G401 (cell line): ENCODE measurements at regions not wholly inside any gene's neighbourhood (a gene's known extent, or its start where the extent isn't known, plus 50 kb on each side); places are given as distances from the start of the nearest gene placed in this dataset.
A peak's percentile ranks its signal among the peaks of the same experiment; 100 is the strongest.
"Not testable (repeated sequence)": the region's sequence is repeated elsewhere in the genome, so short reads cannot be mapped to it uniquely, and the experiment has no call there.

Source experiments
- DNase-seq: peaks from one replicate; pipeline ENCODE4 v3.0.0-alpha.2; 2015; ENCODE audit warnings: low spot score
- in situ Hi-C: cut with HindIII; loops from 2 replicates; pipeline ENCODE4 v1.10.0; 2016; ENCODE audit warnings: low sequenced_read_pairs, mixed read lengths

DNA sequence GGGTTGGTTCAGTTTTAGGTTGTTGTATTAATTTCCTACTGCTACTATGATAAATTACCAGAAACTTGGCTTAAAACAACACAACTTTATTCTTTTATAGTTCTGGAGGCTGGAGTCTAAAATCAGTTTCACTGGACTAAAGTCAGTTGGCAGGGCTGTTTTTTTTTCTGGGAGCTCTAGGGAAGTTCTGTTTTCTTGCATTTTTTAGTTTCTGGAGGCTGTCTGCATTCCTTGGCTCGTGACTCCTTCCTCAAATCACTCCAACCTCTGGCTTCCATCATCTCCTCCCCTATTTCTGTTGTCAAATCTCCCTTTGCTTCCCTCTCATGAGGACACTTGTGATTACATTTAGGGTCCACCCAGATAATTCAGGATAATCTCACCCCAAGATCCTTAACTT is 51.3 kb upstream of the SUB1 start:
- in situ Hi-C loops: no loop called here
- no peak for DNase-seq

DNA sequence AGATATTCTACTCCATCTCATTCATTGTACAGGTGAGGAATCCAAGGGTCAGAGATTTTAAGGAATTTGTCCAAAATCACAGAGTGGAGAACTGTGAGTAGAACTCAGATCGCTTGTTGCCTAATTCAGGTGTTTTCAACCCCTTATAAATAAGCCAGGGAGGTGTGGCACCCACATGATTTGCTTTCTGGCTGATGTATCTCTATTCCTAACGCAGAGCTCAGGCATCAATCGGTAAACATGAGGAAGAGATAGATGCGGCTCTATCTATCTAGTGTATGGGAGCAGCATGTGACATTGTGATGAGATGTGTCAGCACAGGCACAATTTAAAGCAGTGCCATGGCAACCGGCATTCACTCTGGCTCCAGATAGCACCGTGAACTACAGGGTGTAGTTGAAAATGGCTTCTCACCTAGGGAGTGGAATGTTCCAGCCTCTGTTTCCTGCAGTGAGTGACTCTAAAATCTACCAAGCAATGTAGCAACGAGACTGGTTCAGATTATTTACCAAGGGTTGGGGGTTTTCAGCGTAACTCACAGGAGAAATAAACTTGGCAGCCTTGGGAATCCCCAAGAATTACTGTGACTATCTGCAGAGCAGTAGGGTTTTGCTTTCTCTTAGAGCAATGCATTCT is 53.4 kb upstream of the SUB1 start:
- in situ Hi-C loops: no loop called here
- DNase-seq: peak; percentile 1

DNA sequence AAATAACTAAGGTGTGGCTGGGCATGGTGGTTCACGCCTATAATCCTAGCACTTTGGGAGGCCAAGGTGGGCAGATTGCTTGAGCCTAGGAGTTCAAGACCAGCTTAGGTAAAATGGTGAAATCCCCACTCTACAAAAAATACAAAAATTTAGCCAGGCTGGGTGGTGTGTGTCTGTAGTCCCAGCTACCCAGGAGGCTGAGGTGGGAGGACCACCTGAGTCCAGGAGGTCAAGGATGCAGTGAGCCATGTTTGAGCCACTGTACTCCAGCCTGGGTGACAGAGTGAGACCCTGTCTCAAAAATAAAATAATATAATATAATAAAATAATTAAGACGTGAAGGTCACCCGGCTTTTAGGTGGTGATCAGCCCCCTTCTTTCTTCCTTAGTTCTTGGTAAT is 58.0 kb upstream of the SUB1 start:
- in situ Hi-C loops, DNase-seq: not testable (repeated sequence)

DNA sequence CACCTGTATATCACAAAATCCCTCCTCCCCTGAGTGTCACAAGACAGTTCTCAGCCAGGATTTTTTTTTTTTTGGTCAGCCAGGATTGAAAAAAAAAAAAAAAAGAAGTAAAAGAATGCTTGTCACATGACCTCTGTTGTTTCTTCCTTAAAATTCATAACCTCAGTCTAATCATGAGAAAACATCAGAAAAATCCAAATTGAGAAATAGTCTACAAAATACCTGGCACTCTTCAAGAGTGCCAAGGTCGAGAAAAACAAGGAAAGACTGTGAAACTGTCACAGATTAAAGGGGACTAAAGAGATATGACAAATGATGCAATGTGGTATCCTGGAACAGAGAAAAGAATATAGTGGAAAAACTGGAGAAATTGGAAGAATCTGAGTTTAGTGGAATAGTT is 58.5 kb upstream of the SUB1 start:
- in situ Hi-C loops: no loop called here
- DNase-seq: no peak

DNA sequence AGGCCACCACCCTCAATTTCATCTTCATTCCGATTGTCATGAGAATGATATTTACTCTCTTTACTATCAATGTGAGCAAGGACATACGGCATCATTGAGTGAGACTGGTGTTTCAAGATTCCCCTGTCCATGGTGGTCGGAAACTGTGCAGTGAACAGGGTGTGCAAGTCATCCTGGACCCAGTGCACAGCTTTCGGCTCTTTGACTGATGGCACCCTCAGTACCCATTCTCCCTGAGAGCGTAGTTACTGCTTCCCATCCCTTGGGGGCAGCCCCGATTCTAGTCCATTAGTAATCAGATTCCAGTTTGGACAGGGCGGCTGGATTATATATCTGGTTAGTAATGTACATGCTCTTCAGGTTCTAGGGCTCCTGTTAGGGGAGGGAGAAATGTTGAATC is 61.7 kb upstream of the SUB1 start:
- DNase-seq: no peak
- in situ Hi-C loops: no loop called here

- in situ Hi-C loops: no loop called here
- no peak for DNase-seq
Observed at GRCh38 chr5:32522429-32523143, 62.8 kb upstream of the SUB1 start.

- in situ Hi-C loops: no loop called here
- no peak for DNase-seq
Observed at GRCh38 chr5:32521481-32521880, 63.9 kb upstream of the SUB1 start.

GRCh38 chr5:32520972-32521371 is 64.4 kb upstream of the SUB1 start:
- no peak for DNase-seq
- in situ Hi-C loops: no loop called here

DNA sequence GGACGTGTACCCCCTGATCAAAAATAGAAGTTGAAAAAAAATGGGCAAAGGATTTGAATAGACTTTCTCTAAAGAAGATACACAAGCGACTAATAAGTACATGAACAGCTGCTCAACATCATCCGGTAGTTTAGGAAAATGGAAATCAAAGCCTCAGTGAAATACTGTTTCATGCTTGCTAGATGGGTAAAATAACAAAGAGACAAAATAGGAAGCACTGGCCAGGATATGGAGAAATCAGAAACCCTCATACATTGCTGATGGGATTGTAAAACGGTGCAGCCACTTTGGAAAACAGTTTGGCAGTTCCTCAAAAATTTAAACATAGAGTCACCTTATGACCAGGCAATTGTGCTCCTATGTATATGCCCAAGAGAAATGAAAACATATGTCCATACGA is 65.0 kb upstream of the SUB1 start:
- in situ Hi-C loops: no loop called here
- no peak for DNase-seq

DNA sequence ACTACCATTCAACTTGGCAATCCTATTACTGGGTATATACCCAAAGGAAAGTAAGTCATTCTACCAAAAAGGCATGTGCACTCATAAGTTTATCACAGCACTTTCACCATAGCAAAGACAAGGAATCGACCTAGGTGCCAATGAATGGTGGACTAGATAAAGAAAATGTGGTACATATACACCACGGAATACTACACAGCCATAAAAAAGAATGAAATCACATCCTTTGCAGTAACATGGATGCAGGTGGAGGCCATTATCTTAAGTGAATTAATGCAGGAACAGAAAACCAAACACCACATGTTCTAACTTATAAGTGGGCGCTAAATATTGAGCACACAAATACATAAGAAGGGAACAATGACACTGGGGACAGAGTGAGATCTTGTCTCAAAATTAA is 65.8 kb upstream of the SUB1 start:
- in situ Hi-C loops: no loop called here
- no peak for DNase-seq

DNA sequence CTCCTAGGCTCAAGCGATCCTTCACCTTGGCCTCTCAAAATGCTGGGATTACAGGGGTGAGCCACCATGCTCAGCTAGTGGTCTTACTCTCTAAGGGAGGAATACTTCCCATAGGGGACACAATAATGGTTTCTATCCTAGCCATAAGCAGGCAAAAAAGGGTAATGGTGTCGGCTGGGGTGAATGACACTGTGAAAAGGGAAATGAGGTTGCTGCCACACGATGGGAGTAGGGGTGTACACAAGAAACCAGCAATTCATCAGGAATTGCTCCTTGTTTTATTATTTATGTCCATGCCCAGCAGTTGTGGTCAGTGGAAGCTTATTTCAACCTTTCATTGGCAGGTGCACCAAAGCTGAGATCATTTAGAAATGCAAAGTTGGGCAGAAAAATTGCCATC is 70.3 kb upstream of the ZFR start:
- in situ Hi-C loops: no loop called here

DNA sequence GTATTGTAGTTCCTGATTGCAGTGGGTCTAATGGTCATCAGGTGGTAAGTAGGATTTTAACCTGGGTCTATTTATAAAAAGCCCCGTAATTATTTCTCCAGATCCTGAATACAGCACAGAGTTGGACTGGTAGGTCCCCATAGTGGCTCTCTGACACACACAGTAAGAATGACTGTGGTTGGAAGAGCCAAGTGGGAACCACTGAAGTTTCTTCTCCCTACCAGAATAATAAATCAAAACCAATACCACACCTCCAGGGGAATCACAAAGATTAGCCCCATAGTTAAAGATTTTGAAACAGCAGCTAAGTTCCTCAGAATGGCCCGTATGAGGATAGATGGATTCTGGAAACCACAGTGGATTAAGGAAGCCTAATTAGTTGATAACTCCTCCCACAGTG is 68.4 kb upstream of the ZFR start:
- DNase-seq: no peak
- in situ Hi-C loops: no loop called here

More for the DNA sequence above, 70.3 kb upstream of the ZFR start:
- no peak for DNase-seq

DNA sequence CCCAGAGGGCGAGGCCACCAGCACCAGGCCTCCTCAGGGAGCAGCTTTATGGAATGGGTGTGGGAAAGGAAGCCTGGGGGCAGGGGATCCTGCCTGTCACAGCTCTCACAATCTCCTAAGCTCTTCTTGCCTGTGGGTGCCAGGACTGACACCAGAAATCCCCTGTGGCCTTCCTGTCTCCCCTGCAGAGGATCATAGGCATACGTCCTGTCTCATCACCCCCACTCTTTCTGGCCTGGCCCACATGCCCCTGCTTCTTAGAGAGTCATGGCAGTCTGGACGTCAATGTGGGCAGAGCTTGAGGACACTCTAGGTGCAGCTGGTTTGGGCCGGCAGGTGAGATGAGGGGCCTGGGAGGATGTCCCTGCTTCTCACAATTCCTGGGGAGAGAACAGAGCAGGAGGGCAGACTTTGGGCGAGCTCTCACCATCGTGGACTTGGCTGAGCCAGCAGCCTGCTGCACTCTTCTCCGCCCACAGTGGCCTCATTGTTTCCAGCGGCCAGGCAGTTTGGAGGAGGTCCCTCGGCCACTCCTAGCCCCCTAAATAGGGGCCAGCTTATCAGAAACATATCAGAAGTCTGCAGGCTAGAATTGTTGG is 67.3 kb upstream of the ZFR start:
- in situ Hi-C loops: no loop called here
- DNase-seq: no peak

- in situ Hi-C loops: no loop called here
Observed at GRCh38 chr5:32510860-32511259, 66.3 kb upstream of the ZFR start.

GRCh38 chr5:32508806-32509805 is 64.6 kb upstream of the ZFR start:
- in situ Hi-C loops: no loop called here
- no peak for DNase-seq

More at GRCh38 chr5:32510860-32511259, 66.3 kb upstream of the ZFR start:
- no peak for DNase-seq

DNA sequence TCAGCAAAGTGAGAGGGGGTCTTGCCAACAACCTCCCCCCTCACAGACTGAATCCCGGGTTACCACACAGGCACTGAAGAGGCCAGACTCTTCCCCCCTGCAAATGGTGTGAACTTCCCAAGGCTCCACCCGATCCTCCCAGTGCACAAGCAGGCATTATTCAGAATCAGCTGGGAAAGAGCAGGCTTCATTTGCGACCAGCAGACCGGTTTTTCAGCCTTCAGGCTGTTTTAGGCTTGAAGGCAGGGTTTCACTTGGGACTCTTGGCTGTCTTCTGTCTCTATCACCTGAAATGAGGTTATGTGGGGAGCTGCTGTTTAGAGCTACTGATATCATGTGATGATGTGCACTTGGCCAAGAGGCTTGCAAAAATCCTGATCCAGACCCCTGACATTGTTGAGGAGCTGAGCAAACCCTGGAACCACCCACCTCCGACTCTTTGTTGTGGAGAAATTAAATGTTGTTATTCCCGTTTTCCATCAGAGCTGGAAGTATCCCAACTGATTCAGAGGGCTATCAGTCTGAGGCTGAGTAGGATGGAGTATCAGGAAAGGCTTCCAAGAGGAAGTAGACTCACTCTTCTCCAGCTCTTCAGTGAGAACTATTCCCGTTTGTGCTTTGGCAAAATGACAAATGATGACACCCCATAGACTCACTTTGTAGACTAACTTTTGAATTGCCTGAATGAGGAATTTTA is 63.3 kb upstream of the ZFR start:
- no peak for DNase-seq
- in situ Hi-C loops: no loop called here

DNA sequence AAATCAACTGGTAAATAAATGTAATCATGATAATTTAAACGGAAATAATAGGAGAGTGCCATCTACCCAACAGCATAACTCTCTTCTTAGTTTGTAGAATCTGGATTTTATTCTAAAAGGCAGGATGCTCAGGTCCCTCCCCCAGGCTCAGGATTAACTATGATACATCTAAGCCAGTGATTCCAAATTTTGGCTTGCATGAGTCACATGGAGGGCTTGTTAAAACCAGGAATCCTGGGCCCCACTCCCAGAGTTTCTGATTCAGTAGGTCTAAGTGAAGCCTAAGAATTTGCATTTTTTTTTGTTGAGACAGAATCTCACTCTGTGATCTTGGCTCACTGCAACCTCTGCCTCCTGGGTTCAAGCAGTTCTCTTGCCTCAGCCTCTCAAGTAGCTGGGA is 62.3 kb upstream of the ZFR start:
- in situ Hi-C loops: no loop called here
- DNase-seq: no peak

GRCh38 chr5:32506201-32506661 is 61.7 kb upstream of the ZFR start:
- peak; percentile 8 for DNase-seq
- in situ Hi-C loops: no loop called here

GRCh38 chr5:32505756-32506155 is 61.2 kb upstream of the ZFR start:
- in situ Hi-C loops: no loop called here
- DNase-seq: peak; percentile 5
